Ascending aorta (tissue), 2 donors: ENCODE measurements at regions not wholly inside any gene's neighbourhood (a gene's known extent, or its start where the extent isn't known, plus 50 kb on each side); places are given as distances from the start of the nearest gene placed in this dataset.

Experiments
- DNase-seq, 2 donors: peaks; one replicate each; pipeline ENCODE4 v3.0.0-alpha.2; 2019; ENCODE audit warnings: low spot score in 2 of 2
- H3K27ac ChIP-seq, 2 donors: fragments of 200-600 bp; sonication (generic); one replicate each; pipeline ENCODE4 v1.5.1; 2016 to 2017; ENCODE audit warnings: mild to moderate bottlenecking in 1 of 2
- H3K27me3 ChIP-seq: fragments of 200-600 bp; sonication (generic); one replicate; pipeline ENCODE4 v1.5.1; 2017
- H3K36me3 ChIP-seq, 2 donors: fragments of 200-600 bp; sonication (generic); one replicate each; pipeline ENCODE4 v1.5.1; 2016
- H3K4me1 ChIP-seq, 2 donors: fragments of 200-600 bp; sonication (generic); one replicate each; pipeline ENCODE4 v1.5.1; 2016 to 2017; ENCODE audit warnings: mild to moderate bottlenecking in 1 of 2
- H3K4me3 ChIP-seq, 2 donors: fragments of 200-600 bp; sonication (generic); one replicate each; pipeline ENCODE4 v1.5.1; 2016 to 2017; ENCODE audit warnings: mild to moderate bottlenecking in 1 of 2
- H3K9me3 ChIP-seq, 2 donors: fragments of 200-600 bp; sonication (generic); one replicate each; pipeline ENCODE4 v1.5.1; 2016
- intact Hi-C: fragments of 100-400 bp; cut with DNase I; formaldehyde crosslinking; loops from one replicate; pipeline ENCODE4 v1.15.1; 2023
- TF ChIP-seq, protein P1 (sequence below), 3 experiments: fragments of 200-600 bp in 2 of 3; fragments of 450-650 bp in 1 of 3; sonication (generic) in 2 of 3; IDR thresholded peaks; one replicate each; pipeline ENCODE4 v1.5.1; 2016 to 2019; ENCODE audit warnings: antibody characterized with exemption in 3 of 3, mild to moderate bottlenecking in 1 of 3, moderate library complexity in 1 of 3

DNA sequence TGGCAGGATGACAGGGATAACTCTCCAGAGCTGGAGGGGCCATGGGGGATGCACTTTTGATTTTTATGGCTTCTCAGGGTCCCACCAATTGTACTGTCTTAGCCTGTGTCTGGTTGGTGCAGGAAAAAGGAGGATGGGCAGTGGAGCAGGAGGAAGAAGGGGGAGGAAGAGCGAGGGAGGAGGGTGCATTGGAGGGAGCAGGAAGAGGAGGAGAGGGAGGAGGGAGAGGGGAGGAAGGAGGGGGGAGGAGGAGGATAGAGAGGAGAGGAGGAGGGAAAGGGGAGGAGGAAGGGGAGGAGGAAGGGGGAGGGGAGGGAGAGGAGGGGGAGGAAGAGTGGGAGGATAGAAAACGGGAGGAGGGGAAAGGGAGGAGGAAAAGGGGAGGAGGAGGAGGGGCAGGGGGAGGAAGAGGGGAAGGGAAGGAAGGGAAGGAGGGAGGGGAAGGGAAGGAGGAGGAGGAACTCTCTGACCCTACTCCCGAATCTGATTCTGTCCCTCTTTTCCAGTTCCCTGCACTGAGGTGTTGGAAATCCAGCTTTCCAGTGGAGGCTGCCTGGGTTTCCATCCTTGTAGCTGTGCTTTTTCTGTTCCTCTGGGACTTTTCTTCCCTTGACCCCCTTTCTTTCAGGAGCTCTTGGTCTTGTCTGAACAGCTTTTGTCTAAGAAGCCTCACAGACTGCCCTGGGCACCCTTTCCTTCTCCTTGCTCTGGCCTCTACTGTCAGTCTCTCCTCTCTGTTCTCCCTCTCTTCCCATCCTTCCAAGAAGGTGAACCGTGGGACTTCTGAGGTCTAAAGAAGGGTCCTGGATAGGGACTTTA, 149.4 kb downstream of the DHX35 start:
- intact Hi-C loops: no loop called here

GRCh38 chr20:39110819-39111136, 148.6 kb downstream of the DHX35 start:
- no peak overlapping the region for H3K4me3 ChIP-seq
- intact Hi-C loops: no loop called here
- no peaks in the 10 kb centered on the region for H3K27me3 ChIP-seq
- no peaks in the 10 kb centered on the region for H3K36me3 ChIP-seq
- H3K4me1 ChIP-seq: no peaks in the 10 kb centered on the region
- no peak for DNase-seq
- H3K9me3 ChIP-seq: no peaks in the 10 kb centered on the region
- no peak overlapping the region for H3K27ac ChIP-seq
- TF ChIP-seq, protein P1, sequence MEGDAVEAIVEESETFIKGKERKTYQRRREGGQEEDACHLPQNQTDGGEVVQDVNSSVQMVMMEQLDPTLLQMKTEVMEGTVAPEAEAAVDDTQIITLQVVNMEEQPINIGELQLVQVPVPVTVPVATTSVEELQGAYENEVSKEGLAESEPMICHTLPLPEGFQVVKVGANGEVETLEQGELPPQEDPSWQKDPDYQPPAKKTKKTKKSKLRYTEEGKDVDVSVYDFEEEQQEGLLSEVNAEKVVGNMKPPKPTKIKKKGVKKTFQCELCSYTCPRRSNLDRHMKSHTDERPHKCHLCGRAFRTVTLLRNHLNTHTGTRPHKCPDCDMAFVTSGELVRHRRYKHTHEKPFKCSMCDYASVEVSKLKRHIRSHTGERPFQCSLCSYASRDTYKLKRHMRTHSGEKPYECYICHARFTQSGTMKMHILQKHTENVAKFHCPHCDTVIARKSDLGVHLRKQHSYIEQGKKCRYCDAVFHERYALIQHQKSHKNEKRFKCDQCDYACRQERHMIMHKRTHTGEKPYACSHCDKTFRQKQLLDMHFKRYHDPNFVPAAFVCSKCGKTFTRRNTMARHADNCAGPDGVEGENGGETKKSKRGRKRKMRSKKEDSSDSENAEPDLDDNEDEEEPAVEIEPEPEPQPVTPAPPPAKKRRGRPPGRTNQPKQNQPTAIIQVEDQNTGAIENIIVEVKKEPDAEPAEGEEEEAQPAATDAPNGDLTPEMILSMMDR (IDR thresholded peaks at IDR 0.05): no peak

More for the DNA sequence above, 149.4 kb downstream of the DHX35 start:
- DNase-seq: no peak
- Histone ChIP-seq H3K9me3 (no peaks in the 10 kb centered on the region), H3K4me1 (no peaks in the 10 kb centered on the region), H3K27me3 (no peaks in the 10 kb centered on the region), H3K27ac (no peak overlapping the region), H3K36me3 (no peaks in the 10 kb centered on the region), H3K4me3 (no peak overlapping the region)
- TF ChIP-seq, protein P1 (IDR thresholded peaks at IDR 0.05): no peak

GRCh38 chr20:39109933-39110818, 148.0 kb downstream of the DHX35 start:
- Histone ChIP-seq H3K4me1 (no peaks in the 10 kb centered on the region), H3K4me3 (no peak overlapping the region), H3K9me3 (no peaks in the 10 kb centered on the region), H3K27me3 (no peaks in the 10 kb centered on the region), H3K27ac (no peak overlapping the region), H3K36me3 (no peaks in the 10 kb centered on the region)
- intact Hi-C loops: no loop called here
- no peak for DNase-seq
- TF ChIP-seq, protein P1 (IDR thresholded peaks at IDR 0.05): no peak

- no peak overlapping the region for H3K27ac ChIP-seq
Measured at GRCh38 chr20:39108746-39109145, 146.6 kb downstream of the DHX35 start.

DNA sequence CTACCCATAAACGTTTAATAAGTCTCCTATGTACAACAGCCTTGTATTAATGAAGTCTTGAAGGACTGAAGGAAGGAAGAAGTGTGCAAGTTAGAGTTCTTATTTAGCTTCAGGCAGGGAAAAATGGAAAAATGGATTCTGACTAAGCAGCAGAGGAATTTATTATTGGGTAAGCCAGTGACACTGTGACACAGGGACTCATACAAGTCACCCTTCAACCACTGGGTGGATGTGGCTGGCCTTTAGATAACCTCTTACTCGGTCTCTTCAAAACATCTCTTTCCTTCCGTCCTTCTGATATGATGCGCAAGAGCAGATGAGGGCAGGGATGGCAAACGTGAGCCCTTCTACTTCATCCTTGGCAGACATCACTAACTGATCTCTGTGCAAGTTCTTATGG, 145.6 kb downstream of the DHX35 start:
- H3K4me1 ChIP-seq: no peaks in the 10 kb centered on the region
- intact Hi-C loops: no loop called here
- TF ChIP-seq, protein P1 (IDR thresholded peaks at IDR 0.05): no peak
- H3K27ac ChIP-seq: no peak overlapping the region
- no peak for DNase-seq
- peaks cover 0 to 4% of the 10 kb centered on the region in 2 donors for H3K9me3 ChIP-seq
- H3K4me3 ChIP-seq: no peak overlapping the region
- H3K27me3 ChIP-seq: no peaks in the 10 kb centered on the region
- no peaks in the 10 kb centered on the region for H3K36me3 ChIP-seq

More at GRCh38 chr20:39108746-39109145, 146.6 kb downstream of the DHX35 start:
- no peak for DNase-seq
- Histone ChIP-seq H3K9me3 (peaks cover 0 to 2% of the 10 kb centered on the region in 2 donors), H3K4me3 (no peak overlapping the region), H3K27me3 (no peaks in the 10 kb centered on the region), H3K4me1 (no peaks in the 10 kb centered on the region), H3K36me3 (no peaks in the 10 kb centered on the region)
- intact Hi-C loops: no loop called here
- TF ChIP-seq, protein P1 (IDR thresholded peaks at IDR 0.05): no peak
